Neuronal stem cell (in vitro differentiated cells): ENCODE measurements at regions not wholly inside any gene's neighbourhood (a gene's known extent, or its start where the extent isn't known, plus 50 kb on each side); places are given as distances from the start of the nearest gene placed in this dataset.
"Not testable (repeated sequence)": the region's sequence is repeated elsewhere in the genome, so short reads cannot be mapped to it uniquely, and the experiment has no call there.

ENCODE experiments used
- DNase-seq: peaks from one replicate; pipeline ENCODE4 v3.0.0-alpha.2; 2013; ENCODE audit warnings: low spot score
- H2AFZ ChIP-seq: one replicate; pipeline ENCODE4 v1.6.1; 2013; ENCODE audit warnings: mild to moderate bottlenecking, low read length, inconsistent platforms
- H2AK5ac ChIP-seq: 2 replicates; pipeline ENCODE4 v1.6.1; 2013; ENCODE audit warnings: low read depth, mild to moderate bottlenecking, inconsistent platforms, low read length, moderate library complexity, mixed read lengths
- H2BK120ac ChIP-seq: 2 replicates; pipeline ENCODE4 v1.6.1; 2013; ENCODE audit warnings: low read depth, mild to moderate bottlenecking, inconsistent platforms, low read length, moderate library complexity, mixed read lengths
- H2BK12ac ChIP-seq: one replicate; pipeline ENCODE4 v1.6.1; 2013; ENCODE audit warnings: low read length, inconsistent platforms
- H2BK15ac ChIP-seq: 2 replicates; pipeline ENCODE4 v1.6.1; 2013; ENCODE audit warnings: mild to moderate bottlenecking, low read length, inconsistent platforms, mixed read lengths
- H2BK5ac ChIP-seq: one replicate; pipeline ENCODE4 v1.6.1; 2013; ENCODE audit warnings: inconsistent platforms, mild to moderate bottlenecking, low read length, moderate library complexity
- H3K14ac ChIP-seq: one replicate; pipeline ENCODE4 v1.6.1; 2013; ENCODE audit warnings: low read length, inconsistent platforms
- H3K18ac ChIP-seq: 2 replicates; pipeline ENCODE4 v1.6.1; 2013; ENCODE audit warnings: low read length, inconsistent platforms
- H3K23ac ChIP-seq: 2 replicates; pipeline ENCODE4 v1.6.1; 2013; ENCODE audit warnings: low read depth, mild to moderate bottlenecking, mixed read lengths, low read length, inconsistent platforms; ENCODE audit not compliant: poor library complexity
- H3K27ac ChIP-seq: replicated peaks from 3 replicates; pipeline ENCODE4 v1.5.1; 2013; ENCODE audit warnings: low read length, inconsistent platforms
- H3K27me3 ChIP-seq, 3 experiments: 2 replicates each; pipeline ENCODE4 v1.6.1; 2013; ENCODE audit warnings: low read length in 3 of 3, mild to moderate bottlenecking in 2 of 3, inconsistent platforms in 1 of 3, low read depth in 1 of 3, mixed read lengths in 1 of 3, moderate library complexity in 1 of 3; ENCODE audit not compliant: control insufficient read depth in 3 of 3, insufficient read depth in 3 of 3
- H3K36me3 ChIP-seq, 2 donors: replicated peaks in 1 of 2; 2 replicates each; pipeline ENCODE4 v1.6.1; 2013; ENCODE audit warnings: low read length in 2 of 2; ENCODE audit not compliant: control insufficient read depth in 2 of 2, insufficient read depth in 2 of 2
- H3K4ac ChIP-seq: 2 replicates; pipeline ENCODE4 v1.6.1; 2013; ENCODE audit warnings: inconsistent platforms, mild to moderate bottlenecking, low read length, moderate library complexity
- H3K4me1 ChIP-seq, 2 donors: 1 replicate in 1 of 2; 2 replicates in 1 of 2; pipeline ENCODE4 v1.6.1; 2013; ENCODE audit warnings: low read length in 2 of 2, low read depth in 1 of 2; ENCODE audit not compliant: control insufficient read depth in 2 of 2, insufficient read depth in 1 of 2
- H3K4me2 ChIP-seq: one replicate; pipeline ENCODE4 v1.6.1; 2013; ENCODE audit warnings: mild to moderate bottlenecking, low read length, inconsistent platforms; ENCODE audit not compliant: insufficient read depth, poor library complexity, severe bottlenecking
- H3K4me3 ChIP-seq, 2 donors: 2 replicates each; pipeline ENCODE4 v1.5.1; 2013; ENCODE audit warnings: low read length in 2 of 2, mild to moderate bottlenecking in 2 of 2, inconsistent platforms in 1 of 2, moderate library complexity in 1 of 2
- H3K79me1 ChIP-seq: one replicate; pipeline ENCODE4 v1.6.1; 2013; ENCODE audit warnings: low read depth, mild to moderate bottlenecking, inconsistent platforms, low read length, moderate library complexity
- H3K9ac ChIP-seq: one replicate; pipeline ENCODE4 v1.6.1; 2013; ENCODE audit warnings: mild to moderate bottlenecking, low read depth, low read length, inconsistent platforms; ENCODE audit not compliant: poor library complexity
- H3K9me3 ChIP-seq, 2 donors: replicated peaks in 1 of 2; 2 replicates each; pipeline versions ENCODE3 to v1.6.1; 2013; ENCODE audit warnings: low read length in 2 of 2, mild to moderate bottlenecking in 2 of 2, inconsistent platforms in 1 of 2, low read depth in 1 of 2, mixed read lengths in 1 of 2, moderate library complexity in 1 of 2; ENCODE audit not compliant: control insufficient read depth in 2 of 2, insufficient read depth in 1 of 2
- H4K8ac ChIP-seq: one replicate; pipeline ENCODE4 v1.6.1; 2013; ENCODE audit warnings: low read depth, mild to moderate bottlenecking, inconsistent platforms, low read length, moderate library complexity
- H4K91ac ChIP-seq: one replicate; pipeline ENCODE4 v1.6.1; 2013; ENCODE audit warnings: low read length, low read depth, mild to moderate bottlenecking, inconsistent platforms; ENCODE audit not compliant: poor library complexity
- WGBS, 2 donors: extraction: QIAGEN DNeasy Blood & Tissue Kit; methylation state at CpG; one replicate each; pipeline ENCODE4 v1.1.7; 2013; ENCODE audit warnings: missing lambda C conversion rate in 2 of 2, mixed read lengths in 1 of 2; ENCODE audit not compliant: insufficient read length in 2 of 2, insufficient replicate concordance in 1 of 2; ENCODE audit errors: extremely low coverage in 2 of 2; 5-methylcytosine and 5-hydroxymethylcytosine counted together

DNA sequence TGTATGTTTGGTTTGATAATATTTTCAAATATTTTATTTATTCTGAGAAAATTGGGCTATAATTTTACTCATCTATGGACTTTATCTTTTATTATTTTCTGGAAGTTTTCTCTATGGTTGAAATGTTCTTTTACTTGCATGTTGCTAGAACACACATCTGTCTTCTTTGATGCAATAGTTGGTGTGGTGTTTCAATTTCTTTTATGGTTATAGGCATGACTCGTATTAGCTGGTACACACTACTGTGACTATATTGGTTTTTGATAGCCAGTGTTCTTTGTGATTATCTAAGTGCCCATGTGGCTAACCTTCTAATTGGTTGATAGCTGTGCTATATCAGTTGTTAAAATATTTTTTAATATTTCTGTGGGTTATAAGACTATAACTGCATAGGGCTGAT lies 1343.3 kb upstream of the GJE1 start:
- no peak overlapping the region for H2AFZ ChIP-seq
- no peaks in the 10 kb centered on the region for H3K4me1 ChIP-seq
- H2AK5ac ChIP-seq, result no peak overlapping the region
- H2BK12ac ChIP-seq, result no peak overlapping the region
- no peak overlapping the region for H2BK15ac ChIP-seq
- H3K36me3 ChIP-seq, result no peaks in the 10 kb centered on the region
- no peak overlapping the region for H3K27ac ChIP-seq
- H4K91ac ChIP-seq, result no peak overlapping the region
- H3K23ac ChIP-seq, result no peak overlapping the region
- no peak overlapping the region for H3K4me3 ChIP-seq
- H3K14ac ChIP-seq, result no peak overlapping the region
- H4K8ac ChIP-seq, result no peak overlapping the region
- no peak overlapping the region for H3K18ac ChIP-seq
- DNase-seq, result no peak
- H2BK5ac ChIP-seq, result no peak overlapping the region
- no peaks in the 10 kb centered on the region for H3K27me3 ChIP-seq
- no peak overlapping the region for H2BK120ac ChIP-seq
- H3K79me1 ChIP-seq, result no peaks in the 10 kb centered on the region
- no CpG with 5 or more reads among the region's 1 CpG for WGBS, 2 donors
- no peak overlapping the region for H3K4me2 ChIP-seq
- H3K9me3 ChIP-seq, result peaks cover 0 to 2% of the 10 kb centered on the region in 2 donors
- no peak overlapping the region for H3K9ac ChIP-seq
- no peak overlapping the region for H3K4ac ChIP-seq

DNA sequence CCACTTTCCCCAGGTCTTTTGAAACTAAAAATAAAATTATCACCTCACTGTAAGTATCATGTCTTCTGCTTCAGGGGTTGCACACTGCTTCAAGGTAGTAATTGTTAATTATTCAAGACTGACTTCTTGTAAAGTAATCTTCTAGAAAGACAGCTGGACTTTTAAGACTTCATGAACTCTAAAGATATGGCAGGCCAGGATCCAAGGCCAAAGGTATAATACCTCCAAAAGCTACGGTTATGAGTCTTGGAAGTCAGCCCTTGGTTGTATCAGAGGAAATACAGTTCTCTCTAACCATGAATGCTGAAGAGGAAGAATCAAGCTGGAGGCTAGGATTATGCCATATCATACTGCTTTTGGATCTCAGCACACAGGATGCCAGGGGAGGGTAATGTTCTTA lies 1346.8 kb upstream of the GJE1 start:
- Histone ChIP-seq H3K23ac (no peak overlapping the region), H3K18ac (no peak overlapping the region), H2BK120ac (no peak overlapping the region), H3K27ac (no peak overlapping the region), H3K9me3 (no peaks in the 10 kb centered on the region), H3K79me1 (no peaks in the 10 kb centered on the region), H3K4ac (no peak overlapping the region), H4K8ac (no peak overlapping the region), H3K27me3 (no peaks in the 10 kb centered on the region), H2AK5ac (no peak overlapping the region), H2AFZ (no peak overlapping the region), H2BK12ac (no peak overlapping the region), H3K4me3 (no peak overlapping the region), H3K4me1 (no peaks in the 10 kb centered on the region), H3K36me3 (no peaks in the 10 kb centered on the region), H3K9ac (no peak overlapping the region), H3K14ac (no peak overlapping the region), H2BK5ac (no peak overlapping the region), H4K91ac (no peak overlapping the region), H3K4me2 (no peak overlapping the region), H2BK15ac (no peak overlapping the region)
- WGBS, 2 donors, result no CpG with 5 or more reads among the region's 1 CpG
- DNase-seq, result no peak

DNA sequence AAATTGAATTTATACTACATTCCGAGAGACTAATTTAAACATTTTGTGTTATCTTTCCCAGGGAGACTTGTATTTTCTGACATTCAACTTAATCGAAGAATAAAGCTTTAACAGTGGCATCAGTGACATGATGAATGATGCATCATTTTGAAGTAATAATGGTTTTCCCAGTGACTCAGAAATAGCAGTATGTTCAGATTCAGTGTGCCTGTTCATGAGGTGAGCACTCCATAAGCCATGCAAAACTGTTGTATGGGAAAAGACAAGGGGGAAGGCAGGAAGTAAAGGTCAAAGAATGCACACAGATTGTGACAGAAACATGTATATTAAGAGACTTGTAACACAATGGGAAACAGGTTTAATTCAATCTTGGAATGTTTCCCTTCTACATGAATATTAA lies 1348.2 kb upstream of the GJE1 start:
- no peak overlapping the region for H4K91ac ChIP-seq
- H3K23ac ChIP-seq, result no peak overlapping the region
- no peaks in the 10 kb centered on the region for H3K27me3 ChIP-seq
- H2BK12ac ChIP-seq, result no peak overlapping the region
- no peak overlapping the region for H3K4me3 ChIP-seq
- H3K36me3 ChIP-seq, result no peaks in the 10 kb centered on the region
- H3K9me3 ChIP-seq, result no peaks in the 10 kb centered on the region
- H2AK5ac ChIP-seq, result no peak overlapping the region
- H2BK5ac ChIP-seq, result no peak overlapping the region
- no peak overlapping the region for H2BK120ac ChIP-seq
- H3K4ac ChIP-seq, result no peak overlapping the region
- H3K9ac ChIP-seq, result no peak overlapping the region
- H3K4me2 ChIP-seq, result no peak overlapping the region
- H3K18ac ChIP-seq, result no peak overlapping the region
- H3K27ac ChIP-seq, result no peak overlapping the region
- WGBS, 2 donors, result no CpG with 5 or more reads among the region's 2 CpGs
- no peak overlapping the region for H2AFZ ChIP-seq
- no peak overlapping the region for H2BK15ac ChIP-seq
- no peaks in the 10 kb centered on the region for H3K79me1 ChIP-seq
- H3K4me1 ChIP-seq, result no peaks in the 10 kb centered on the region
- H3K14ac ChIP-seq, result no peak overlapping the region
- H4K8ac ChIP-seq, result no peak overlapping the region
- DNase-seq, result no peak

- H3K4me2 ChIP-seq, result not testable (repeated sequence)
These were observed 1349.2 kb upstream of the GJE1 start for GRCh38 chr6:140783504-140783903.

More at GRCh38 chr6:140783504-140783903, 1349.2 kb upstream of the GJE1 start:
- H3K4me1 ChIP-seq, DNase-seq, H3K9ac ChIP-seq, H3K14ac ChIP-seq, H3K4me3 ChIP-seq, H3K23ac ChIP-seq, H4K8ac ChIP-seq, H3K79me1 ChIP-seq, H3K27ac ChIP-seq, H3K36me3 ChIP-seq, H3K27me3 ChIP-seq, H2BK120ac ChIP-seq, H3K4ac ChIP-seq, H2AK5ac ChIP-seq, H3K18ac ChIP-seq, H2BK5ac ChIP-seq, H2BK15ac ChIP-seq, H2BK12ac ChIP-seq, H3K9me3 ChIP-seq, H4K91ac ChIP-seq, H2AFZ ChIP-seq: not testable (repeated sequence)
- WGBS, 2 donors, result no CpG with 5 or more reads among the region's 2 CpGs
